GM12892 (cell line): ENCODE measurements at regions not wholly inside any gene's neighbourhood (a gene's known extent, or its start where the extent isn't known, plus 50 kb on each side); places are given as distances from the start of the nearest gene placed in this dataset.
"Not testable (repeated sequence)": the region's sequence is repeated elsewhere in the genome, so short reads cannot be mapped to it uniquely, and the experiment has no call there.

Source experiments
- DNase-seq: peaks from one replicate; pipeline ENCODE4 v3.0.0; 2011; ENCODE audit not compliant: insufficient read length
- FAIRE-seq: peaks from 2 replicates; lab custom pipeline; 2011; peaks lifted over from hg19 to GRCh38; lab: Jason Lieb, UNC
- POLR2A ChIP-seq: IDR thresholded peaks from 2 replicates; pipeline ENCODE4 v1.6.1; 2011; ENCODE audit warnings: low read depth, low read length, control low read depth
- POLR2AphosphoS5 ChIP-seq: IDR thresholded peaks from 2 replicates; pipeline ENCODE4 v1.6.1; 2011; ENCODE audit warnings: low read depth, low read length, control low read depth
- TAF1 ChIP-seq: IDR thresholded peaks from 2 replicates; pipeline ENCODE4 v1.6.1; 2011; ENCODE audit warnings: low read depth, mild to moderate bottlenecking, control low read depth, low read length, borderline replicate concordance

- FAIRE-seq (no peak), DNase-seq (no peak)
- TF ChIP-seq POLR2AphosphoS5 (no peak), POLR2A (no peak), TAF1 (no peak)
Observed at GRCh38 chr18:1270081-1270480, 365.4 kb downstream of the ADCYAP1 start.

GRCh38 chr18:1273469-1273868 lies 368.8 kb downstream of the ADCYAP1 start:
- no peak for TF ChIP-seq POLR2A
- TF ChIP-seq POLR2AphosphoS5 = no peak
- no peak for TF ChIP-seq TAF1

GRCh38 chr18:1292167-1292566 lies 387.5 kb downstream of the ADCYAP1 start:
- DNase-seq = no peak
- TF ChIP-seq TAF1 (no peak), POLR2A (no peak), POLR2AphosphoS5 (no peak)
- FAIRE-seq = no peak

More at GRCh38 chr18:1273469-1273868, 368.8 kb downstream of the ADCYAP1 start:
- DNase-seq = no peak
- no peak for FAIRE-seq

- TF ChIP-seq POLR2AphosphoS5 (no peak), POLR2A (no peak), TAF1 (no peak)
- no peak for DNase-seq
- no peak for FAIRE-seq
Observed at GRCh38 chr18:1294229-1294628, 389.6 kb downstream of the ADCYAP1 start.

- FAIRE-seq (no peak), DNase-seq (no peak)
- TF ChIP-seq POLR2AphosphoS5 = no peak
- TF ChIP-seq POLR2A = no peak
- no peak for TF ChIP-seq TAF1
Observed at GRCh38 chr18:1296237-1296636, 391.6 kb downstream of the ADCYAP1 start.

- DNase-seq = no peak
- no peak for TF ChIP-seq POLR2AphosphoS5
- no peak for TF ChIP-seq POLR2A
- TF ChIP-seq TAF1 = no peak
- FAIRE-seq = no peak
Observed at GRCh38 chr18:1302861-1303260, 398.2 kb downstream of the ADCYAP1 start.

GRCh38 chr18:1304392-1304992 lies 399.8 kb downstream of the ADCYAP1 start:
- FAIRE-seq (no peak), DNase-seq (no peak)
- TF ChIP-seq TAF1 (no peak), POLR2AphosphoS5 (no peak), POLR2A (no peak)

- TF ChIP-seq TAF1 = no peak
- FAIRE-seq (no peak), DNase-seq (no peak)
Observed at GRCh38 chr18:1306641-1307040, 402.0 kb downstream of the ADCYAP1 start.

GRCh38 chr18:1308686-1309085 lies 404.0 kb downstream of the ADCYAP1 start:
- no peak for FAIRE-seq
- DNase-seq = no peak
- TF ChIP-seq POLR2AphosphoS5 (no peak), POLR2A (no peak), TAF1 (no peak)

GRCh38 chr18:1311376-1311775 lies 406.7 kb downstream of the ADCYAP1 start:
- FAIRE-seq (no peak), DNase-seq (no peak)
- TF ChIP-seq POLR2AphosphoS5 (no peak), POLR2A (no peak), TAF1 (no peak)

- FAIRE-seq, DNase-seq: not testable (repeated sequence)
Observed at GRCh38 chr18:1335345-1335744, 430.7 kb downstream of the ADCYAP1 start.

GRCh38 chr18:1350931-1351450 lies 446.3 kb downstream of the ADCYAP1 start:
- no peak for FAIRE-seq
- no peak for TF ChIP-seq TAF1
- TF ChIP-seq POLR2A = no peak
- no peak for TF ChIP-seq POLR2AphosphoS5
- DNase-seq = no peak

- no peak for FAIRE-seq
- no peak for TF ChIP-seq TAF1
- DNase-seq = no peak
Observed at GRCh38 chr18:1353025-1353424, 448.4 kb downstream of the ADCYAP1 start.

GRCh38 chr18:1357724-1358123 lies 453.1 kb downstream of the ADCYAP1 start:
- FAIRE-seq (no peak), DNase-seq (no peak)

More at GRCh38 chr18:1357724-1358123, 453.1 kb downstream of the ADCYAP1 start:
- TF ChIP-seq POLR2AphosphoS5 (no peak), TAF1 (no peak)
